ENCODE measurements at regions not wholly inside any gene's neighbourhood (a gene's known extent, or its start where the extent isn't known, plus 50 kb on each side); places are given as distances from the start of the nearest gene placed in this dataset.

- ATAC-seq (no peak), FAIRE-seq (no peak), DNase-seq (ENCODE audit: extremely low read depth in 1 of 4, low spot score in 3 of 4) (no peak)
- Histone ChIP-seq H3K79me2 (ENCODE audit: control insufficient read depth, insufficient read depth, low read length) (no peaks in the 10 kb centered on the region), H3K9ac (ENCODE audit: insufficient read depth in 1 of 2, low read depth in 2 of 2, low read length in 2 of 2) (no peak overlapping the region), H2AFZ (ENCODE audit: low read depth, low read length) (no peak overlapping the region), H3K4me3 (no peak overlapping the region), H3K36me3 (ENCODE audit: control insufficient read depth, insufficient read depth, low read length) (no peaks in the 10 kb centered on the region), H3K4me2 (ENCODE audit: insufficient read depth, low read length) (no peak overlapping the region), H3K27me3 (ENCODE audit: control insufficient read depth in 2 of 2, insufficient read depth in 2 of 2, low read length in 2 of 2) (no peaks in the 10 kb centered on the region), H4K20me1 (replicated peaks; ENCODE audit: control insufficient read depth, insufficient read depth, low read length) (no peaks in the 10 kb centered on the region), H3K9me3 (replicated peaks; ENCODE audit: control insufficient read depth, insufficient read depth, low read depth, low read length) (no peaks in the 10 kb centered on the region), H3K9me1 (ENCODE audit: control insufficient read depth, insufficient read depth, low read length) (no peaks in the 10 kb centered on the region), H3K4me1 (replicated peaks in 1 of 2; ENCODE audit: control insufficient read depth in 2 of 2, insufficient read depth in 2 of 2, low read length in 2 of 2) (no peaks in the 10 kb centered on the region), H3K27ac (ENCODE audit: extremely low read depth, low read depth, low read length) (no peak overlapping the region)
- ChIA-PET CTCF (ENCODE audit: low intra/inter-chr PET ratio) (no interaction called here), POLR2A (no interaction called here)
- in situ Hi-C loops (cut with MboI), result no loop called here
- no peak for TF ChIP-seq MAZ (CRISPR knock-in tag; conservative IDR thresholded peaks at IDR 0.05 in 1 of 2, IDR thresholded peaks at IDR 0.05 in 1 of 2)
- TF ChIP-seq CBFB (CRISPR knock-in tag; IDR thresholded peaks at IDR 0.05), result no peak
- TF ChIP-seq POLR2H (tag; IDR thresholded peaks at IDR 0.05; ENCODE audit: low read depth), result no peak
- no peak for TF ChIP-seq CHD2 (IDR thresholded peaks at IDR 0.05; ENCODE audit: low read depth, low read length)
- TF ChIP-seq CHD4 (IDR thresholded peaks at IDR 0.05; ENCODE audit: insufficient read depth, insufficient replicate concordance, low read depth, low read length, poor library complexity, severe bottlenecking), result no peak
- no peak for TF ChIP-seq PTTG1 (tag; IDR thresholded peaks at IDR 0.05; ENCODE audit: low read depth)
- no peak for TF ChIP-seq ZBTB49 (CRISPR knock-in tag; IDR thresholded peaks at IDR 0.05; ENCODE audit: borderline replicate concordance)
- no peak for TF ChIP-seq PRMT5 (CRISPR knock-in tag; IDR thresholded peaks at IDR 0.05)
- TF ChIP-seq HMGXB4 (CRISPR knock-in tag; IDR thresholded peaks at IDR 0.05), result no peak
- no peak for TF ChIP-seq MYNN (IDR thresholded peaks at IDR 0.05)
- TF ChIP-seq MYNN (CRISPR knock-in tag; IDR thresholded peaks at IDR 0.05), result no peak
- no peak for TF ChIP-seq NFYB (IDR thresholded peaks at IDR 0.05; ENCODE audit: extremely low read depth, insufficient read length)
- no peak for TF ChIP-seq DLX4 (CRISPR knock-in tag; IDR thresholded peaks at IDR 0.05)
- TF ChIP-seq MBD2 (IDR thresholded peaks at IDR 0.05; ENCODE audit: borderline replicate concordance, low read depth), result no peak
- no peak for TF ChIP-seq ETS2 (tag; IDR thresholded peaks at IDR 0.05; ENCODE audit: borderline replicate concordance, poor library complexity, severe bottlenecking)
- TF ChIP-seq FOS (IDR thresholded peaks at IDR 0.05; ENCODE audit: extremely low read depth, insufficient read length), result no peak
- no peak for TF ChIP-seq MNT (conservative IDR thresholded peaks at IDR 0.05)
- 2% methylated on average over 4 of the region's 4 CpGs for WGBS (ENCODE audit: insufficient coverage, low coverage, missing lambda C conversion rate)
- BruUV-seq (replicated peaks), result no TSS peak
- intact Hi-C loops (cut with micrococcal nuclease), result no loop called here
These were observed 2137.1 kb downstream of the TP53TG3F start for GRCh38 chr16:35596467-35596866.

Measured in K562 (cell line).